DOHH2 (cell line): ENCODE measurements at regions not wholly inside any gene's neighbourhood (a gene's known extent, or its start where the extent isn't known, plus 50 kb on each side); places are given as distances from the start of the nearest gene placed in this dataset.

Source experiments
- H3F3A ChIP-seq: fragments of 200-600 bp; sonication (generic), shearing (Covaris generic); 2 replicates; pipeline ENCODE4 v1.6.0; 2016; ENCODE audit warnings: antibody characterized with exemption, mild to moderate bottlenecking; ENCODE audit not compliant: control insufficient read depth, insufficient read depth
- H3K27ac ChIP-seq: fragments of 200-600 bp; sonication (generic); 2 replicates; pipeline ENCODE4 v1.5.1; 2014; ENCODE audit warnings: low read depth, mild to moderate bottlenecking, low read length, moderate library complexity
- H3K27me3 ChIP-seq: fragments of 200-600 bp; sonication (generic); 2 replicates; pipeline ENCODE4 v1.6.1; 2014; ENCODE audit warnings: mild to moderate bottlenecking, low read length, mixed read lengths; ENCODE audit not compliant: control insufficient read depth
- H3K36me3 ChIP-seq: fragments of 200-600 bp; sonication (generic); 2 replicates; pipeline ENCODE4 v1.6.1; 2014; ENCODE audit warnings: mild to moderate bottlenecking, low read length, moderate library complexity, mixed read lengths; ENCODE audit not compliant: control insufficient read depth
- H3K4me1 ChIP-seq: fragments of 200-600 bp; sonication (generic); 2 replicates; pipeline ENCODE4 v1.6.1; 2014; ENCODE audit warnings: mild to moderate bottlenecking, low read length, mixed read lengths; ENCODE audit not compliant: control insufficient read depth
- H3K4me2 ChIP-seq: fragments of 200-600 bp; sonication (generic); 2 replicates; pipeline ENCODE4 v1.6.0; 2014; ENCODE audit warnings: mild to moderate bottlenecking, low read length, moderate library complexity
- H3K4me3 ChIP-seq: fragments of 200-600 bp; sonication (generic); 2 replicates; pipeline ENCODE4 v1.5.1; 2014; ENCODE audit warnings: mild to moderate bottlenecking, low read length, mixed read lengths
- H3K79me2 ChIP-seq: fragments of 200-600 bp; sonication (generic); 2 replicates; pipeline ENCODE4 v1.6.1; 2014; ENCODE audit warnings: mild to moderate bottlenecking, low read length, mixed read lengths; ENCODE audit not compliant: control insufficient read depth
- H3K9me2 ChIP-seq: fragments of 200-600 bp; sonication (generic); replicated peaks from 2 replicates; pipeline ENCODE4 v1.6.1; 2014; ENCODE audit warnings: mild to moderate bottlenecking, low read length, mixed read lengths; ENCODE audit not compliant: control insufficient read depth
- H3K9me3 ChIP-seq: fragments of 200-600 bp; sonication (generic); 2 replicates; pipeline ENCODE4 v1.6.1; 2014; ENCODE audit warnings: antibody characterized with exemption, low read length, mixed read lengths; ENCODE audit not compliant: control insufficient read depth, insufficient read depth
- H4K20me1 ChIP-seq: fragments of 200-600 bp; sonication (generic); 2 replicates; pipeline ENCODE4 v1.6.0; 2014; ENCODE audit warnings: low read depth, mild to moderate bottlenecking, antibody characterized with exemption, low read length, moderate library complexity; ENCODE audit not compliant: control insufficient read depth, insufficient read depth
- EZH2phosphoT487 ChIP-seq: fragments of 200-600 bp; sonication (generic); IDR thresholded peaks from 2 replicates; pipeline ENCODE4 v1.6.1; 2017; ENCODE audit warnings: borderline replicate concordance, mild to moderate bottlenecking, antibody characterized with exemption, low read length, moderate library complexity, mixed read lengths
- TF ChIP-seq, protein P1 (sequence below): fragments of 200-600 bp; sonication (generic); IDR thresholded peaks from one replicate; pipeline ENCODE4 v1.5.1; 2014; ENCODE audit warnings: antibody characterized with exemption, mild to moderate bottlenecking, low read depth, low read length; ENCODE audit not compliant: poor library complexity, severe bottlenecking

DNA sequence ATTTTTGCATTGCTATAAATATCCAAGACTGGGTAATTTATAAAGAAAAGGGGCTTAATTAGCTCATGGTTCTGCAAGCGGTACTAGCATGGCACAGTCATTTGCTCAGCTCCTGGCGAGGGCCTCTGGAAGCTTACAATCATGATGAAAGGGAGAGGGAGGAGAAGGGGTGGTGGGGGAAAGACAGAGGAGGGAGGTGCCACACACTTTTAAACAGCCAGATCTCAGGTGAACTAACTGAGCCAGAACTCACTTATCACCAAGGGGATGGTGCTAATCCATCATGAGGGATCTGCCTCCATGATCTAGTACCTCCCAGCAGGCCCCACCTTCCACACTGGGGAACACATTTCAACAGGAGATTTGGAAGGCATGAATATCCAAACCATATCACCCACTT lies 476.3 kb downstream of the PCNX1 start:
- Histone ChIP-seq H3K4me1 (no peaks in the 10 kb centered on the region), H4K20me1 (no peaks in the 10 kb centered on the region), H3K36me3 (no peaks in the 10 kb centered on the region), H3K9me2 (no peaks in the 10 kb centered on the region), H3K27me3 (no peaks in the 10 kb centered on the region), H3F3A (no peaks in the 10 kb centered on the region), H3K4me2 (no peak overlapping the region), H3K27ac (no peak overlapping the region), H3K9me3 (no peaks in the 10 kb centered on the region), H3K4me3 (no peak overlapping the region), H3K79me2 (peaks cover 56% of the 10 kb centered on the region)
- TF ChIP-seq EZH2phosphoT487 = no peak
- TF ChIP-seq, protein P1, sequence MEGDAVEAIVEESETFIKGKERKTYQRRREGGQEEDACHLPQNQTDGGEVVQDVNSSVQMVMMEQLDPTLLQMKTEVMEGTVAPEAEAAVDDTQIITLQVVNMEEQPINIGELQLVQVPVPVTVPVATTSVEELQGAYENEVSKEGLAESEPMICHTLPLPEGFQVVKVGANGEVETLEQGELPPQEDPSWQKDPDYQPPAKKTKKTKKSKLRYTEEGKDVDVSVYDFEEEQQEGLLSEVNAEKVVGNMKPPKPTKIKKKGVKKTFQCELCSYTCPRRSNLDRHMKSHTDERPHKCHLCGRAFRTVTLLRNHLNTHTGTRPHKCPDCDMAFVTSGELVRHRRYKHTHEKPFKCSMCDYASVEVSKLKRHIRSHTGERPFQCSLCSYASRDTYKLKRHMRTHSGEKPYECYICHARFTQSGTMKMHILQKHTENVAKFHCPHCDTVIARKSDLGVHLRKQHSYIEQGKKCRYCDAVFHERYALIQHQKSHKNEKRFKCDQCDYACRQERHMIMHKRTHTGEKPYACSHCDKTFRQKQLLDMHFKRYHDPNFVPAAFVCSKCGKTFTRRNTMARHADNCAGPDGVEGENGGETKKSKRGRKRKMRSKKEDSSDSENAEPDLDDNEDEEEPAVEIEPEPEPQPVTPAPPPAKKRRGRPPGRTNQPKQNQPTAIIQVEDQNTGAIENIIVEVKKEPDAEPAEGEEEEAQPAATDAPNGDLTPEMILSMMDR = no peak

GRCh38 chr14:71384007-71384845 lies 477.0 kb downstream of the PCNX1 start:
- TF ChIP-seq, protein P1 = no peak
- TF ChIP-seq EZH2phosphoT487 = no peak
- H3K36me3 ChIP-seq = no peaks in the 10 kb centered on the region
- no peaks in the 10 kb centered on the region for H3K27me3 ChIP-seq
- H3K79me2 ChIP-seq = peaks cover 53% of the 10 kb centered on the region
- H3F3A ChIP-seq = no peaks in the 10 kb centered on the region
- H3K27ac ChIP-seq = no peak overlapping the region
- H4K20me1 ChIP-seq = no peaks in the 10 kb centered on the region
- no peak overlapping the region for H3K4me3 ChIP-seq
- H3K4me2 ChIP-seq = no peak overlapping the region
- H3K4me1 ChIP-seq = no peaks in the 10 kb centered on the region
- no peaks in the 10 kb centered on the region for H3K9me3 ChIP-seq
- no peaks in the 10 kb centered on the region for H3K9me2 ChIP-seq

DNA sequence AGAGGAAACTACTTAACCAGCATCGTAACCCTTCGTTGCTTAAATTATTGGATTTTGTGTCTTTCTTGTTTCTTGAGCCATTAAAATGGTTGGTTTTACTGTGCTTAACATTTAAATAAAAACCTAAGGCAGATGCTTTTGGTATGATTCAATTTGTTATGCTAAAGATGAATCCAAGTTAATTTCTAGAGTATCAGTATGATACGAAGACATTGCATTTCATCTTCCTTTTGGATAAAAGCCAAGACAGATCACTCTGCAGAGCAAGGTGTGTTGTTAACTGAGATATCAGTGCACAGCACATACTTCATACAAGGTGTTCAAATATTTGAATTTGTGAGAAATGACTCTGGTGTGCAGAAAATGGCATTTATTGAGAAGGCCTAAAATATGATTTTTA lies 480.5 kb downstream of the PCNX1 start:
- Histone ChIP-seq H3K27ac (no peak overlapping the region), H3K4me3 (no peak overlapping the region), H3K36me3 (no peaks in the 10 kb centered on the region), H3K4me2 (no peak overlapping the region), H3F3A (no peaks in the 10 kb centered on the region), H4K20me1 (peaks cover 10% of the 10 kb centered on the region; the same call in 1 of the 2 replicates), H3K79me2 (peaks cover 43% of the 10 kb centered on the region), H3K27me3 (no peaks in the 10 kb centered on the region), H3K9me2 (no peaks in the 10 kb centered on the region), H3K9me3 (no peaks in the 10 kb centered on the region), H3K4me1 (peaks cover 21% of the 10 kb centered on the region)
- TF ChIP-seq, protein P1 = no peak
- TF ChIP-seq EZH2phosphoT487 = no peak
